Smooth muscle cell (in vitro differentiated cells): ENCODE measurements at regions not wholly inside any gene's neighbourhood (a gene's known extent, or its start where the extent isn't known, plus 50 kb on each side); places are given as distances from the start of the nearest gene placed in this dataset.

ENCODE experiments used
- DNase-seq: peaks from one replicate; lab custom pipeline; 2025; ENCODE audit not compliant: unreplicated experiment; lab: John Stamatoyannopoulos, UW
- H2AFZ ChIP-seq: fragments of 200-600 bp; sonication (generic); 2 replicates; pipeline ENCODE4 v1.6.0; 2016; ENCODE audit warnings: antibody characterized with exemption, low read depth, mild to moderate bottlenecking
- H3F3A ChIP-seq: fragments of 200-600 bp; sonication (generic); 2 replicates; pipeline ENCODE4 v1.6.0; 2017; ENCODE audit warnings: antibody characterized with exemption, low read depth
- H3K27ac ChIP-seq: fragments of 200-600 bp; sonication (generic); 2 replicates; pipeline ENCODE4 v1.5.1; 2016; ENCODE audit warnings: low read depth, mild to moderate bottlenecking
- H3K27me3 ChIP-seq: fragments of 200-600 bp; sonication (generic); 2 replicates; pipeline ENCODE4 v1.6.1; 2016; ENCODE audit warnings: low read depth, mild to moderate bottlenecking
- H3K36me3 ChIP-seq: fragments of 200-600 bp; sonication (generic); 2 replicates; pipeline ENCODE4 v1.5.1; 2016; ENCODE audit warnings: low read depth
- H3K4me1 ChIP-seq: fragments of 200-600 bp; sonication (generic); 2 replicates; pipeline ENCODE4 v1.5.1; 2016; ENCODE audit warnings: low read depth
- H3K4me2 ChIP-seq: fragments of 200-600 bp; sonication (generic); 2 replicates; pipeline ENCODE4 v1.6.0; 2016; ENCODE audit warnings: mild to moderate bottlenecking
- H3K4me3 ChIP-seq: fragments of 200-600 bp; sonication (generic); 2 replicates; pipeline ENCODE4 v1.5.1; 2016; ENCODE audit warnings: mild to moderate bottlenecking
- H3K79me2 ChIP-seq: fragments of 200-600 bp; sonication (generic); 2 replicates; pipeline ENCODE4 v1.6.0; 2016; ENCODE audit warnings: low read depth, mild to moderate bottlenecking
- H3K9ac ChIP-seq: fragments of 200-600 bp; sonication (generic); 2 replicates; pipeline ENCODE4 v1.6.0; 2016; ENCODE audit warnings: low read depth
- H3K9me3 ChIP-seq: fragments of 200-600 bp; sonication (generic); replicated peaks from 2 replicates; pipeline ENCODE4 v1.5.1; 2016; ENCODE audit warnings: low read depth
- H4K20me1 ChIP-seq: fragments of 200-600 bp; sonication (generic); 2 replicates; pipeline ENCODE4 v1.6.0; 2016; ENCODE audit warnings: low read depth
- WGBS: methylation state at CpG from one replicate; pipeline ENCODE4 v1.1.7; 2016; ENCODE audit warnings: low lambda C conversion rate; 5-methylcytosine and 5-hydroxymethylcytosine counted together
- TF ChIP-seq, protein P1 (sequence below): fragments of 200-600 bp; sonication (generic); IDR thresholded peaks from 2 replicates; pipeline ENCODE4 v1.5.1; 2017; ENCODE audit warnings: borderline replicate concordance, mild to moderate bottlenecking, antibody characterized with exemption; ENCODE audit not compliant: insufficient read depth, poor library complexity, severe bottlenecking

DNA sequence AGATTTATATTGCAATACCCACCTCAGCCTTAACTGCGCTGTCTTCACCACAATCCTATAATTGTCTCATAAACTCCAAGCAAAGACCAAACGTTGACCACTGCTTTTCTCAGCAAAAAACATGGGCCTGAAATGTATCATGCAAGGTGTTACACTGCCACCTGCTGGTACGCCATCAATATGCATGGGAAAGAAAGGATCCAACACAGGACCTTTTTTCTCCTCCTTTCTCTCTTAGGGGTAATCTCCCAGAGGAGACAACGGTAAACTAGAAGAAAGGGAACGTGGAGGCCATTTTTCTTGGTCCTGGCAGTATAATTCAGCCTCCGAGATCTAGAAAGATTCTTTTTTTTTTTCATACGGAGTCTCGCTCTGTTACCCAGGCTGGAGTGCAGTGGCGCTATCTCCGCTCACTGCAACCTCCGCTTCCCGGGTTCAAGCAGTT is 79.1 kb upstream of the MPP7 start:
- Histone ChIP-seq H3K9ac (no peak overlapping the region), H3K27me3 (peaks cover 4% of the 10 kb centered on the region), H3K4me2 (peak overlapping the region; percentile 23), H3K4me3 (no peak overlapping the region), H3K4me1 (no peaks in the 10 kb centered on the region), H3K9me3 (no peaks in the 10 kb centered on the region), H2AFZ (no peak overlapping the region), H3K27ac (no peak overlapping the region), H3F3A (no peaks in the 10 kb centered on the region), H3K79me2 (no peaks in the 10 kb centered on the region), H3K36me3 (no peaks in the 10 kb centered on the region), H4K20me1 (no peaks in the 10 kb centered on the region)
- TF ChIP-seq, protein P1, sequence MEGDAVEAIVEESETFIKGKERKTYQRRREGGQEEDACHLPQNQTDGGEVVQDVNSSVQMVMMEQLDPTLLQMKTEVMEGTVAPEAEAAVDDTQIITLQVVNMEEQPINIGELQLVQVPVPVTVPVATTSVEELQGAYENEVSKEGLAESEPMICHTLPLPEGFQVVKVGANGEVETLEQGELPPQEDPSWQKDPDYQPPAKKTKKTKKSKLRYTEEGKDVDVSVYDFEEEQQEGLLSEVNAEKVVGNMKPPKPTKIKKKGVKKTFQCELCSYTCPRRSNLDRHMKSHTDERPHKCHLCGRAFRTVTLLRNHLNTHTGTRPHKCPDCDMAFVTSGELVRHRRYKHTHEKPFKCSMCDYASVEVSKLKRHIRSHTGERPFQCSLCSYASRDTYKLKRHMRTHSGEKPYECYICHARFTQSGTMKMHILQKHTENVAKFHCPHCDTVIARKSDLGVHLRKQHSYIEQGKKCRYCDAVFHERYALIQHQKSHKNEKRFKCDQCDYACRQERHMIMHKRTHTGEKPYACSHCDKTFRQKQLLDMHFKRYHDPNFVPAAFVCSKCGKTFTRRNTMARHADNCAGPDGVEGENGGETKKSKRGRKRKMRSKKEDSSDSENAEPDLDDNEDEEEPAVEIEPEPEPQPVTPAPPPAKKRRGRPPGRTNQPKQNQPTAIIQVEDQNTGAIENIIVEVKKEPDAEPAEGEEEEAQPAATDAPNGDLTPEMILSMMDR = peak; percentile 97
- 42% methylated on average over 12 of the region's 12 CpGs for WGBS
- DNase-seq = peak; percentile 28

GRCh38 chr10:28382525-28383269 is 79.8 kb upstream of the MPP7 start:
- no peak overlapping the region for H3K9ac ChIP-seq
- H3K9me3 ChIP-seq = no peaks in the 10 kb centered on the region
- WGBS = 65% methylated on average over 13 of the region's 13 CpGs
- TF ChIP-seq, protein P1 = no peak
- no peaks in the 10 kb centered on the region for H3K4me1 ChIP-seq
- H4K20me1 ChIP-seq = no peaks in the 10 kb centered on the region
- H3K4me3 ChIP-seq = no peak overlapping the region
- no peaks in the 10 kb centered on the region for H3K36me3 ChIP-seq
- no peak overlapping the region for H3K27ac ChIP-seq
- no peak overlapping the region for H3K4me2 ChIP-seq
- no peaks in the 10 kb centered on the region for H3F3A ChIP-seq
- no peaks in the 10 kb centered on the region for H3K79me2 ChIP-seq
- no peak overlapping the region for H2AFZ ChIP-seq
- no peaks in the 10 kb centered on the region for H3K27me3 ChIP-seq
- no peak for DNase-seq

DNA sequence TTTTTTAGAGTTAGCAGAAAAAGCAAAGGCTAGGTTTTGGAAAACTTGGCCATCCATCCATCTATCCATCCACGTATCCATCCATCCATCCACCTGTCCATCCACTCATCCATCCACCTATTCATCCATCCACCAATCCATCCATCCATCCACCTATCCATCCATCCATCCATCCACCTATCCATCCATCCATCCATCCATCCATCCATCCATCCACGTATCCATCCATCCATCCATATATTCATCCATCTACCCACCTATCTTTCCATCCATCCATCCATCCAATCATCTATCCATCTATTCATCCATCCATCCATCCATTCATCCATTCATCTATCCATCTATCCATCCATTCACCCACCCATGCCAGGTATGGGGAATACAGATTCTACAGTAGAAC is 81.7 kb upstream of the MPP7 start:
- H3K9me3 ChIP-seq = no peaks in the 10 kb centered on the region
- H3K27me3 ChIP-seq = no peaks in the 10 kb centered on the region
- no peak for DNase-seq
- H4K20me1 ChIP-seq = no peaks in the 10 kb centered on the region
- no peak overlapping the region for H3K27ac ChIP-seq
- 97% methylated on average over 2 of the region's 2 CpGs for WGBS
- no peak overlapping the region for H2AFZ ChIP-seq
- no peak overlapping the region for H3K4me3 ChIP-seq
- H3K9ac ChIP-seq = no peak overlapping the region
- TF ChIP-seq, protein P1 = no peak
- no peaks in the 10 kb centered on the region for H3F3A ChIP-seq
- no peaks in the 10 kb centered on the region for H3K79me2 ChIP-seq
- H3K4me1 ChIP-seq = no peaks in the 10 kb centered on the region
- H3K4me2 ChIP-seq = no peak overlapping the region
- no peaks in the 10 kb centered on the region for H3K36me3 ChIP-seq
